Epithelial cell of esophagus (primary cell): ENCODE measurements at regions not wholly inside any gene's neighbourhood (a gene's known extent, or its start where the extent isn't known, plus 50 kb on each side); places are given as distances from the start of the nearest gene placed in this dataset.

Experiments
- DNase-seq: peaks from one replicate; pipeline ENCODE4 v3.0.0; 2010; ENCODE audit warnings: low read depth
- H3K4me3 ChIP-seq: 2 replicates; pipeline ENCODE4 v1.5.1; 2011; ENCODE audit warnings: mild to moderate bottlenecking, low read length, control low read depth
- TF ChIP-seq, protein P1 (sequence below): IDR thresholded peaks from 2 replicates; pipeline ENCODE4 v1.5.1; 2011; ENCODE audit warnings: low read depth, mild to moderate bottlenecking, low read length, control low read depth, inconsistent platforms; ENCODE audit not compliant: insufficient read depth; ENCODE audit errors: missing control alignments

DNA sequence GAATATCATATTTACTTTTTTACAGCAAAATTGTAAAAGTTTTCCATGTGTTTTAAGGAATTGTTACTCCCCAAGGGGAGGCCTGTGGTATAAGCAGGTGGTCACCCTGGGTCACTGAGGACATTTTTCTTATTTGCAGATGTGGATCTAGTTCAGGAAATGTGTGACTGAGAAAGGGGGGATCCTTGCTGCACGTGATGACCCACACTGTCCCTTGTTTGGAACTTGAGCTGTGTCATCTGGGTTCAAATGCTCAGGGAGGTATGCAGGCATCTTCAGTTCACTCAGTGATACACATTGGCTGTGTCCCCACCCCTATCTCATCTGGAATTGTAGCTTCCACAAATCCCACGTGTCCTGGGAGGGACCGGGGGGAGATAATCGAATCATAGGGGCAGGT is 431.9 kb upstream of the CDH4 start:
- TF ChIP-seq, protein P1, sequence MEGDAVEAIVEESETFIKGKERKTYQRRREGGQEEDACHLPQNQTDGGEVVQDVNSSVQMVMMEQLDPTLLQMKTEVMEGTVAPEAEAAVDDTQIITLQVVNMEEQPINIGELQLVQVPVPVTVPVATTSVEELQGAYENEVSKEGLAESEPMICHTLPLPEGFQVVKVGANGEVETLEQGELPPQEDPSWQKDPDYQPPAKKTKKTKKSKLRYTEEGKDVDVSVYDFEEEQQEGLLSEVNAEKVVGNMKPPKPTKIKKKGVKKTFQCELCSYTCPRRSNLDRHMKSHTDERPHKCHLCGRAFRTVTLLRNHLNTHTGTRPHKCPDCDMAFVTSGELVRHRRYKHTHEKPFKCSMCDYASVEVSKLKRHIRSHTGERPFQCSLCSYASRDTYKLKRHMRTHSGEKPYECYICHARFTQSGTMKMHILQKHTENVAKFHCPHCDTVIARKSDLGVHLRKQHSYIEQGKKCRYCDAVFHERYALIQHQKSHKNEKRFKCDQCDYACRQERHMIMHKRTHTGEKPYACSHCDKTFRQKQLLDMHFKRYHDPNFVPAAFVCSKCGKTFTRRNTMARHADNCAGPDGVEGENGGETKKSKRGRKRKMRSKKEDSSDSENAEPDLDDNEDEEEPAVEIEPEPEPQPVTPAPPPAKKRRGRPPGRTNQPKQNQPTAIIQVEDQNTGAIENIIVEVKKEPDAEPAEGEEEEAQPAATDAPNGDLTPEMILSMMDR = no peak

DNA sequence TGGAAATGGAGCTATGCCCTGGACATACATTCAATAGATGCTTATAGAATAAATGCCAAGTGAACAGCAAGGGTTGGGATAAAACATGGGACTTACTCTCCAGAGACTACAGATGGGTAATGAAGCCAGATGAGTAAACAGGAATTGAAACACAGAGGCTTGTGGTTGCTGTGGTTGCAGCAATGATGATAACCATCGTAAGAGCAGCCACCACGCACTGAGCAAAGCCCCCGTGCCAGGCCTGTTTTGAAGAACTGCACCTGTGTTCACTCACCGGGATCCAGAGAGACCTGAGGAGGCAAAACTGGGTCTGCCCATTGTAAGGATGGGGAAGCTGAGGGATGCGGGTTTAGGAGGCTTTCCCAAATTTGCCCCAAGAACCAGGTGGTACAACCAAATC is 431.1 kb upstream of the CDH4 start:
- TF ChIP-seq, protein P1 = no peak
- no peak for DNase-seq
- no peak overlapping the region for H3K4me3 ChIP-seq

More for the DNA sequence above, 431.9 kb upstream of the CDH4 start:
- H3K4me3 ChIP-seq = no peak overlapping the region
- DNase-seq = no peak

DNA sequence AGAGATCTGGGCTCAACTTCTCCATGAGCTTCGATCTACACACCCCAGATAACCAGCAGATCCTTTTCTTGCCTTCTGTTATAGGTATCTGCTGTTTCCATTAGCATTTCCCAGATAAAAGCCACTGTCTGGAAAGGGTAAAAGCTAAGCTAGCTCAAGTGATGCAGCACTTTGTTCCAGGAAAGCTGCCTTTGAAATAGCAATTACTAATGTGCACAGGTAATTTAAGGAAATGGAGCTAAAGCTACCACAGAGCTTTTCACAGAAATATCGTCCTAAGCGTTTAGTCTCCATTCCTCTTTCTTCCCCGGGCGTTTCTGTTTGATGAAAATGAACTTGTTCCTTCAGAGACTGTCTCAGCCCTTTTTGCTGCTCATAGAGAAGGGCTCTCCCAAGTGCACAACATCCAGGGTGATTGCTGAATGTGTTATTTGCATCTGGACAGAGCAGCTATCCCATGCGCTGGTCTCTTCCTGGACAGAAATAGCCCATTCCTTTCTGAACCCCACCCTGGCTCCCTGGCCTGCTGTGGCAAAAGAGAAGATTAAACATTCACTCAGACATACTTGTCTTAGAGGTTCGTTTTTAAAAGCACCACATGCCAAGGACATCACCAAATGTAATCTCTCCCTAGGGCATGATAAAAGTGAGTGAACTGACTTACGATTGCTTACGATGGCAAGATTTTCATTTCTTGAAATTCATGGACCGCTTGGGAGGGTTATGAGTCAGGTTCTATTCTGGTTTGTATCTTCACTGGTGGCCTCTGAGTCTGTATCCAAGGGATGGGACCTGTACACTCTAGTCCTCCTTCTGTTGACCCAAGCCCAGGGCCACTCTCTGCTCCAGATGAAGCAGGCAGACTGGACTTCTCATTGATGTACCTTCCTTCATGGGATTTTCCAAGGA is 429.1 kb upstream of the CDH4 start:
- DNase-seq = no peak
- TF ChIP-seq, protein P1 = no peak
- H3K4me3 ChIP-seq = no peak overlapping the region

DNA sequence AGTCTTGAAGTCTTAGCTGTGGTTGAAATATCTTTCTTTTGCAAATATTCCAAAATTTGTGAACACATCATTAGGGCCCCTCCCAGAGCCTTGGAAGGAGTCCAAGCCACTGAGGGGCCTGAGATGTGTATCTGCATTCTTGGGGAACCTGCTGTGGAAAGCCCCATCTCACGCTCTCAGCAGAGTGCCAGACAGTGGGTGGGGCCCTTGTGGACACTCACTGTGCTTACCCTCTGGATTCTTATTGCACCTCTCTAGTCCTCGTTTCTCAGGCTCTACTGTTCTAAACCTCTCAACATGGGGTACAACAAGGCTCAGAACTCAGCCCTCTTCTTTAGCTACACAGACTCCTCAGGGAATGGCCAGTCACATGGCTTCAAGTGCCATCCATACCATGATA is 416.2 kb upstream of the CDH4 start:
- H3K4me3 ChIP-seq = no peak overlapping the region
- no peak for DNase-seq
- TF ChIP-seq, protein P1 = no peak

DNA sequence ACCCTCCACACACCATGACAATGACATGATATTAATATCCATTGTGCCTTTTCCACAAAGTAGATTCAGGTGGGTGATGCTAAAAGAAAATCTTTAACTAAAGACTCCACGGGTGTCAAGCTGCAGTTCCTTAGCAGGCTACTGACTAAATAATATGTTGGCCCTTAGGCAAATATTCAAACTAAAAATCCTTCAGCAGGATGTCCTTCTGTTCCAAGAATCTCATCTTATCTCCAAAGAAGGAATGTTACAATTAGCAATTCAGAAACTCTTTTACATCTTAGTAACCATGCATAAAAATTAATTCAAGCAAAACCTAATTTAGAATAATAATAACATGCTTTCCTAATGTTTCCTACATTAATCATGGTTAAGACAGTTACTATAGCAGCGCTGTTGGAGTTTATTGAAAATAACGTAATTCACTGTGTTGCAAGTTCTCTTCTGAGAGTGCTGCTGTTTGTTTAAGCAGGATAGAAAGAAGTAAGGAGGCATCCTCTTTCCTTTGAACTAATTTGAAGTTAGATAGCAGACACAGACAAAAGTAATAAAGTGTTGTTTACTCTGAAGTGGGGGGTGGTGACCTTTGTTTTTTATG is 414.8 kb upstream of the CDH4 start:
- H3K4me3 ChIP-seq = no peak overlapping the region
- DNase-seq = no peak
- TF ChIP-seq, protein P1 = no peak

DNA sequence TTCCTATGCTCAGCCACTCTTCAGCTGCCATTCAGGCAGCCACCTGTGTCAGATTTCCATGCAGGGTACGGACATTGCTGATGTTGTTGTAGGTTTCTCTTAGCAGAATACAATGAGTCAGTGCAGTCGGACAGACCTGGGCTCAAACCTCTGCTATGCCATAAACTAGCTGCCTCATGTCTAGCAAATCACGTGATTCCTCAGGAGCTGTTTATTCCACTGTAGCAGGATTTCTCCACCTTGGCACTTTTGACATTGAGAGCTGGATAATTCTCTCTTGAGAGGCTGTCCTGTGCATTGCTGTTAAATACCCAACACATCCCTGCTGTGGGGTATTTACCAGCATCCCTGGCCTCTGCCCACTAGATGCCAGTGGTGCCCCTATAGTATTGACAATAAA is 413.8 kb upstream of the CDH4 start:
- no peak for DNase-seq
- TF ChIP-seq, protein P1 = no peak
- no peak overlapping the region for H3K4me3 ChIP-seq

DNA sequence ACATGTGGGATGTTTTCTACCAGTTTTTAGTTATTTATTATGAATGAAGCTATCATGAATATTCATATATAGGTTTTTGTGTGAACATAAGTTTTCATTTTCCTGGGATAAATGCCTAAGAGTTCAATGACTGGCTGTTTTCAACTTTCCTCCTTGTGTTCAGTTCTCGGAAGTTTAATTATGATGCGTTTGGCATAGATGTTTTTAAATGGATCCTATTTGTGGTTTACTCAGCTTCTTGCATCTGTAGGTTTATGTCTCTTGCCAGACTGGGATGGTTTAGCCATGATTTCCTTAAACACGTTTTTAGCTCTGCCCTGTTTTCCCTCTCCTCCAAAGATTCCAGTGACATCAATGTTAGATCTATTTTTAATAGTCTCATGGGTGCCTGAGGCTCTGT is 411.1 kb upstream of the CDH4 start:
- TF ChIP-seq, protein P1 = no peak
- no peak overlapping the region for H3K4me3 ChIP-seq
- no peak for DNase-seq
